HG02759 (cell line): ENCODE measurements at regions not wholly inside any gene's neighbourhood (a gene's known extent, or its start where the extent isn't known, plus 50 kb on each side); places are given as distances from the start of the nearest gene placed in this dataset.

Experiments used
- ATAC-seq: cut with Tn5 transposase; IDR thresholded peaks from one replicate; pipeline ENCODE4 v1.9.1; 2021; ENCODE audit warnings: mild to moderate bottlenecking, moderate library complexity; ENCODE audit not compliant: unreplicated experiment

GRCh38 chr4:121277194-121278105, 103.4 kb downstream of the QRFPR start:
- ATAC-seq, result peak; percentile 30

- ATAC-seq, result no peak
Measured at GRCh38 chr4:121273191-121273590, 107.6 kb downstream of the QRFPR start.

GRCh38 chr4:121272526-121272925, 108.3 kb downstream of the QRFPR start:
- peak; percentile 87 for ATAC-seq

GRCh38 chr4:121270389-121270788, 106.3 kb upstream of the TNIP3 start:
- no peak for ATAC-seq

- no peak for ATAC-seq
Measured at GRCh38 chr4:121269001-121269400, 104.9 kb upstream of the TNIP3 start.

- ATAC-seq, result no peak
Measured at GRCh38 chr4:121266982-121267381, 102.9 kb upstream of the TNIP3 start.

- peak; percentile 9 for ATAC-seq
Measured at GRCh38 chr4:121256887-121257466, 92.9 kb upstream of the TNIP3 start.

- peak; percentile 99 for ATAC-seq
Measured at GRCh38 chr4:121255986-121256750, 92.0 kb upstream of the TNIP3 start.

GRCh38 chr4:121253961-121254360, 89.8 kb upstream of the TNIP3 start:
- no peak for ATAC-seq

- ATAC-seq, result peak; percentile 33
Measured at GRCh38 chr4:121252224-121252806, 88.2 kb upstream of the TNIP3 start.

- ATAC-seq, result no peak
Measured at GRCh38 chr4:121248747-121249146, 84.6 kb upstream of the TNIP3 start.

GRCh38 chr4:121246698-121247097, 82.6 kb upstream of the TNIP3 start:
- no peak for ATAC-seq

GRCh38 chr4:121243485-121243884, 79.4 kb upstream of the TNIP3 start:
- peak; percentile 74 for ATAC-seq

GRCh38 chr4:121242188-121242750, 78.1 kb upstream of the TNIP3 start:
- ATAC-seq, result no peak

- ATAC-seq, result no peak
Measured at GRCh38 chr4:121239951-121240350, 75.8 kb upstream of the TNIP3 start.

- ATAC-seq, result no peak
Measured at GRCh38 chr4:121238461-121238860, 74.3 kb upstream of the TNIP3 start.

- ATAC-seq, result no peak
Measured at GRCh38 chr4:121237069-121237399, 72.9 kb upstream of the TNIP3 start.

- ATAC-seq, result no peak
Measured at GRCh38 chr4:121236353-121237068, 72.4 kb upstream of the TNIP3 start.

- no peak for ATAC-seq
Measured at GRCh38 chr4:121233982-121234381, 69.9 kb upstream of the TNIP3 start.

GRCh38 chr4:121229993-121230392, 65.9 kb upstream of the TNIP3 start:
- ATAC-seq, result no peak
